Hepatocyte (in vitro differentiated cells): ENCODE measurements at regions not wholly inside any gene's neighbourhood (a gene's known extent, or its start where the extent isn't known, plus 50 kb on each side); places are given as distances from the start of the nearest gene placed in this dataset.

ENCODE experiments used
- DNase-seq: peaks from one replicate; pipeline ENCODE4 v3.0.0-alpha.2; 2016; ENCODE audit warnings: low spot score
- H2AFZ ChIP-seq: fragments of 200-600 bp; sonication (generic); 2 replicates; pipeline ENCODE4 v1.6.0; 2016; ENCODE audit warnings: antibody characterized with exemption, mild to moderate bottlenecking
- H3K27ac ChIP-seq: fragments of 200-600 bp; sonication (generic); 2 replicates; pipeline ENCODE4 v1.5.1; 2016; ENCODE audit warnings: mild to moderate bottlenecking
- H3K27me3 ChIP-seq: fragments of 200-600 bp; sonication (generic); 2 replicates; pipeline ENCODE4 v1.6.1; 2016
- H3K36me3 ChIP-seq: fragments of 200-600 bp; sonication (generic); replicated peaks from 2 replicates; pipeline ENCODE4 v1.5.1; 2016; ENCODE audit warnings: low read depth; ENCODE audit not compliant: insufficient read depth
- H3K4me1 ChIP-seq: fragments of 200-600 bp; sonication (generic); 2 replicates; pipeline ENCODE4 v1.5.1; 2016; ENCODE audit warnings: mild to moderate bottlenecking, moderate library complexity; ENCODE audit not compliant: insufficient read depth
- H3K4me2 ChIP-seq: fragments of 200-600 bp; sonication (generic); 2 replicates; pipeline ENCODE4 v1.6.0; 2016
- H3K4me3 ChIP-seq: fragments of 200-600 bp; sonication (generic); 2 replicates; pipeline ENCODE4 v1.5.1; 2016; ENCODE audit warnings: mild to moderate bottlenecking
- H3K79me2 ChIP-seq: fragments of 200-600 bp; sonication (generic); 2 replicates; pipeline ENCODE4 v1.6.0; 2017; ENCODE audit warnings: mild to moderate bottlenecking
- H3K9me2 ChIP-seq: fragments of 200-600 bp; sonication (generic); replicated peaks from 2 replicates; pipeline ENCODE4 v1.6.0; 2017; ENCODE audit warnings: mild to moderate bottlenecking; ENCODE audit not compliant: insufficient read depth
- H3K9me3 ChIP-seq: fragments of 200-600 bp; sonication (generic); 2 replicates; pipeline ENCODE4 v1.5.1; 2016; ENCODE audit warnings: low read depth, mild to moderate bottlenecking
- H4K20me1 ChIP-seq: fragments of 200-600 bp; sonication (generic); 2 replicates; pipeline ENCODE4 v1.6.0; 2016; ENCODE audit warnings: mild to moderate bottlenecking; ENCODE audit not compliant: insufficient read depth, poor library complexity, severe bottlenecking
- CTCF ChIP-seq: fragments of 200-600 bp; sonication (generic); IDR thresholded peaks from 2 replicates; pipeline ENCODE4 v1.5.1; 2016; ENCODE audit warnings: antibody characterized with exemption, mild to moderate bottlenecking; ENCODE audit not compliant: poor library complexity
- EZH2 ChIP-seq: fragments of 200-600 bp; sonication (generic); IDR thresholded peaks from 2 replicates; pipeline ENCODE4 v1.6.1; 2016; ENCODE audit warnings: antibody characterized with exemption, mild to moderate bottlenecking, borderline replicate concordance
- EZH2phosphoT487 ChIP-seq: fragments of 200-600 bp; sonication (generic); IDR thresholded peaks from one replicate; pipeline ENCODE4 v1.6.1; 2018; ENCODE audit warnings: antibody characterized with exemption, mild to moderate bottlenecking, low read depth, moderate library complexity; ENCODE audit not compliant: unreplicated experiment, severe bottlenecking
- WGBS: methylation state at CpG from one replicate; pipeline ENCODE4 v1.1.6; 2016; ENCODE audit warnings: low lambda C conversion rate; ENCODE audit errors: missing lambda C conversion rate; 5-methylcytosine and 5-hydroxymethylcytosine counted together

- WGBS: 98% methylated on average over 8 of the region's 8 CpGs
- Histone ChIP-seq H3K4me1 (peaks cover 25% of the 10 kb centered on the region), H3K79me2 (no peaks in the 10 kb centered on the region), H3K4me2 (no peak overlapping the region), H3K36me3 (no peaks in the 10 kb centered on the region), H3K9me3 (no peaks in the 10 kb centered on the region), H4K20me1 (no peaks in the 10 kb centered on the region), H3K27me3 (no peaks in the 10 kb centered on the region), H3K27ac (no peak overlapping the region), H2AFZ (no peak overlapping the region), H3K9me2 (no peaks in the 10 kb centered on the region), H3K4me3 (no peak overlapping the region)
- TF ChIP-seq CTCF (no peak), EZH2phosphoT487 (no peak), EZH2 (no peak)
- DNase-seq: no peak
Measured at GRCh38 chr1:234920136-234920842, 208.3 kb downstream of the TOMM20 start.

GRCh38 chr1:234918961-234919761 lies 209.5 kb downstream of the TOMM20 start:
- no peak for DNase-seq
- H3K4me3 ChIP-seq: no peak overlapping the region
- H3K9me2 ChIP-seq: no peaks in the 10 kb centered on the region
- no peaks in the 10 kb centered on the region for H3K9me3 ChIP-seq
- 88% methylated on average over 15 of the region's 15 CpGs for WGBS
- peak overlapping the region; percentile 73 for H3K27ac ChIP-seq
- no peaks in the 10 kb centered on the region for H3K27me3 ChIP-seq
- H3K4me1 ChIP-seq: peaks cover 25% of the 10 kb centered on the region
- TF ChIP-seq CTCF (no peak), EZH2phosphoT487 (no peak), EZH2 (no peak)
- no peaks in the 10 kb centered on the region for H3K79me2 ChIP-seq
- no peak overlapping the region for H3K4me2 ChIP-seq
- no peaks in the 10 kb centered on the region for H3K36me3 ChIP-seq
- no peak overlapping the region for H2AFZ ChIP-seq
- no peaks in the 10 kb centered on the region for H4K20me1 ChIP-seq

GRCh38 chr1:234918181-234918841 lies 210.3 kb downstream of the TOMM20 start:
- H3K36me3 ChIP-seq: no peaks in the 10 kb centered on the region
- no peak for DNase-seq
- H3K79me2 ChIP-seq: no peaks in the 10 kb centered on the region
- H2AFZ ChIP-seq: no peak overlapping the region
- H3K9me2 ChIP-seq: no peaks in the 10 kb centered on the region
- H3K9me3 ChIP-seq: no peaks in the 10 kb centered on the region
- no peaks in the 10 kb centered on the region for H4K20me1 ChIP-seq
- H3K27ac ChIP-seq: peak overlapping the region; percentile 73
- no peak for TF ChIP-seq CTCF
- TF ChIP-seq EZH2phosphoT487: no peak
- TF ChIP-seq EZH2: no peak
- no peak overlapping the region for H3K4me3 ChIP-seq
- no peaks in the 10 kb centered on the region for H3K27me3 ChIP-seq
- WGBS: 67% methylated on average over 17 of the region's 17 CpGs
- H3K4me2 ChIP-seq: no peak overlapping the region
- H3K4me1 ChIP-seq: peaks cover 25% of the 10 kb centered on the region
